ENCODE measurements at regions not wholly inside any gene's neighbourhood (a gene's known extent, or its start where the extent isn't known, plus 50 kb on each side); places are given as distances from the start of the nearest gene placed in this dataset.
"Not testable (repeated sequence)": the region's sequence is repeated elsewhere in the genome, so short reads cannot be mapped to it uniquely, and the experiment has no call there.

GRCh38 chr12:113535100-113535499 lies 63.4 kb upstream of the LHX5 start:
- Mint-ChIP-seq H3K27ac (no peak overlapping the region), H3K9me3 (peaks cover 6% of the 10 kb centered on the region), H3K27me3 (ENCODE audit: low read depth) (peaks cover 58% of the 10 kb centered on the region), H3K4me1 (no peaks in the 10 kb centered on the region), H3K4me3 (no peak overlapping the region), H3K36me3 (no peaks in the 10 kb centered on the region)
- DNase-seq (ENCODE audit: low spot score in 2 of 2, unreplicated experiment in 2 of 2): no peak
- no peak for TF ChIP-seq CTCF (IDR thresholded peaks at IDR 0.05; ENCODE audit: unreplicated experiment)

GRCh38 chr12:113534555-113534954 lies 62.9 kb upstream of the LHX5 start:
- Mint-ChIP-seq H3K4me1 (no peaks in the 10 kb centered on the region), H3K27me3 (ENCODE audit: low read depth) (peaks cover 58% of the 10 kb centered on the region), H3K9me3 (peaks cover 6% of the 10 kb centered on the region), H3K4me3 (no peak overlapping the region), H3K27ac (no peak overlapping the region), H3K36me3 (no peaks in the 10 kb centered on the region)
- no peak for TF ChIP-seq CTCF (IDR thresholded peaks at IDR 0.05; ENCODE audit: unreplicated experiment)
- DNase-seq (ENCODE audit: low spot score in 2 of 2, unreplicated experiment in 2 of 2): no peak

GRCh38 chr12:113533842-113534375 lies 62.2 kb upstream of the LHX5 start:
- no peak for TF ChIP-seq CTCF (IDR thresholded peaks at IDR 0.05; ENCODE audit: unreplicated experiment)
- H3K4me1 Mint-ChIP-seq: no peaks in the 10 kb centered on the region
- no peak overlapping the region for H3K27ac Mint-ChIP-seq
- H3K27me3 Mint-ChIP-seq (ENCODE audit: low read depth): peaks cover 59% of the 10 kb centered on the region
- DNase-seq (ENCODE audit: low spot score in 2 of 2, unreplicated experiment in 2 of 2): no peak
- no peak overlapping the region for H3K4me3 Mint-ChIP-seq
- H3K36me3 Mint-ChIP-seq: no peaks in the 10 kb centered on the region
- H3K9me3 Mint-ChIP-seq: peaks cover 6% of the 10 kb centered on the region

- H3K4me1 Mint-ChIP-seq: no peaks in the 10 kb centered on the region
- H3K36me3 Mint-ChIP-seq: no peaks in the 10 kb centered on the region
- DNase-seq (ENCODE audit: low spot score in 2 of 2, unreplicated experiment in 2 of 2): no peak
- peaks cover 6% of the 10 kb centered on the region for H3K9me3 Mint-ChIP-seq
- no peak for TF ChIP-seq CTCF (IDR thresholded peaks at IDR 0.05; ENCODE audit: unreplicated experiment)
- H3K27me3 Mint-ChIP-seq (ENCODE audit: low read depth): peaks cover 64% of the 10 kb centered on the region
- H3K4me3 Mint-ChIP-seq: no peak overlapping the region
- no peak overlapping the region for H3K27ac Mint-ChIP-seq
Measured at GRCh38 chr12:113532292-113532691, 60.6 kb upstream of the LHX5 start.

GRCh38 chr12:113531073-113531472 lies 59.4 kb upstream of the LHX5 start:
- peaks cover 70% of the 10 kb centered on the region for H3K27me3 Mint-ChIP-seq (ENCODE audit: low read depth)
- not testable (repeated sequence) for H3K9me3 Mint-ChIP-seq; DNase-seq (ENCODE audit: low spot score in 2 of 2, unreplicated experiment in 2 of 2); H3K36me3 Mint-ChIP-seq; H3K4me1 Mint-ChIP-seq; H3K27ac Mint-ChIP-seq; H3K4me3 Mint-ChIP-seq

GRCh38 chr12:113528606-113529293 lies 57.1 kb upstream of the LHX5 start:
- TF ChIP-seq CTCF (IDR thresholded peaks at IDR 0.05; ENCODE audit: unreplicated experiment): no peak
- DNase-seq (ENCODE audit: low spot score in 2 of 2, unreplicated experiment in 2 of 2): no peak
- Mint-ChIP-seq H3K27me3 (ENCODE audit: low read depth) (peaks cover 70% of the 10 kb centered on the region), H3K36me3 (no peaks in the 10 kb centered on the region), H3K9me3 (peaks cover 6% of the 10 kb centered on the region), H3K27ac (no peak overlapping the region), H3K4me3 (no peak overlapping the region), H3K4me1 (no peaks in the 10 kb centered on the region)

Measured in mesothelial cell of epicardium (in vitro differentiated cells).